GM21515 (cell line): ENCODE measurements at regions not wholly inside any gene's neighbourhood (a gene's known extent, or its start where the extent isn't known, plus 50 kb on each side); places are given as distances from the start of the nearest gene placed in this dataset.

Source experiments
- ATAC-seq: cut with Tn5 transposase; IDR thresholded peaks from one replicate; pipeline ENCODE4 v1.9.1; 2021; ENCODE audit not compliant: unreplicated experiment

DNA sequence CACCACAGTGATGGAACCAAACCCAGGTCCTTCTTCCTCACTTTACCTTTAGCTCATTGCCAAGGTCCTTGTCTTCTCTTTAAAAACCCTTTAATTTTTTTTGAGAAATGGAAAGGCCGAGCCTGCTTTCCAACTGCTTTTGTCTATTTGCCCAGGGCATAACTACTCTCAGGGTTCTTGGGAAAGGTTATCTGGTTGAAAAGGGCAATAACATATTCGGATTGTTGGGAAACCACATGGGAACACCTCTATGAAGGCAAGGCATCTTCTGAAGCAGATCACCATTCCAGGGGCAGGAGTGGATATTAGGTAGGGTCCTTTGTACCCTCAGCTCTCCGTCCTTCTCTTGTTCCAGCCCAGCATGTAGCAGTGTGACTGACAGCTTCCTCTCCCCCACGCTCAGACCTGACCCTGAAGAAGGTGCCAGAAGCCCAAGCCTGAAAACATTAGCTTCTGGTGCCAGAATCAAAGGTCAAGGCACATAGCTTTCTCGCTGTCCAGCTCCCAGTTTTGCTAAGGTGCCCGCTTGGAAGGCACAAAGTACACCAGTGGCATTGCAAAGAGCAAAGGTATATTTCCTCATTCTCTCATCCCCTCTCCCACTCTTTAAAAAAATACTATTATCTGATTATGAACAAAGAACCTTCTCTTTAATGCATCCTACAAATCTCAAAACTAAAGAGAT, 123.2 kb upstream of the LINC00305 start:
- no peak for ATAC-seq

DNA sequence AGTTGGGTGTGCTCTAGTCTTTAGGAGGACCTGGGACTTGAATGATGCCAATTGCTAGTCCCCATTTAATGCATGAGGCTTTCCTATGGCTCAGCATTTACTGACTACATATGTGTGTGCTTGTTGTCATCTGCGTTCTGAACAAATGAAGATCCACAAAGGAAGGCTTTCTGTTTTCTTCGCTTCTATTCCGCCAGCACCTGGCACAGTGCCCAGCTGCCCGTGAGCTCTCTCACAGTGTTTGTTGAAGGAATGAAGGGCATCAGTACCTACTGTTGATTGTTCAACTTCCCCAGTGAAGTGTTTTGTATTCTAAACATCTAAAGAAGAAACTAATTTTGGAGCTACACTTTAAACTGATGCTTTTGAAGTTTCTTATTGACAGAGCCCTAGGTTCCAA, 122.4 kb upstream of the LINC00305 start:
- no peak for ATAC-seq

DNA sequence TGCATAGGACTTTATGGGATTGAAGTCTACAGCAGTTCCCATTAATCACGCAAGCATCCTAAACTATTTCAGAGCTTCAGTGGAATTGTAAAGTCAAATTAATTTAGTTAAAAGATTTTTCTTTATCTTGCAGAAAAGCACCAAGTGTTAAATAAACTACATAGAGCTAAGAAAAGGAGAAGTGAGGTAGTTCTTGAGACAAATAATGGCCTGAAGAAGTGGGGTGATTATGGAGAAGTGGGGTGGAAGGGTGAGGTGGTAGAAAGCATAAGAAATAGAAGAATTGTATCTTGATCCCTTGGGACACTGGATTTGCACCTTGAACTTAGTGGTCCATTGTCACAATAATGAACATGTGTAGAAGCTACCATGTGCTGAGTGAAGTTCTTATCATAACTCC, 121.7 kb upstream of the LINC00305 start:
- ATAC-seq = no peak

DNA sequence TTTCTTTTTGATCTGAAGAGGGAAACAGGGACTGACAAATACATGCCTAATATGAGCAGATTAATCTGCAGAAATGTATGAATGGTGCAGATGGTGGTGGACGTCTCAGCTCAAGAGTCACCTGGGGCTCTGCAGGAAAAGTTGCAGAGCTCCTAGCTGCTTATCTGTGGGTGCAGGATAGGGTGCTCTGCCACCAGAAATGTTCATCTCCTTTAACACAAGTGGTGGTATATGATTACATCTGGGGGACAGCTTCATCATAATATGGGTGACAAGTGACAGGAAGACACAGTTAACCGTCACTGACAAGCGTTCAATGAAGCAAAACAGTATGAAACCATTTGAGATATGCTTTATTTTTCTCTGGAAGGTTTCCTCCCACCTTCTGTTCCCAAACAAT, 121.2 kb upstream of the LINC00305 start:
- ATAC-seq = no peak

GRCh38 chr18:64264171-64264570, 115.3 kb upstream of the LINC00305 start:
- ATAC-seq = no peak

DNA sequence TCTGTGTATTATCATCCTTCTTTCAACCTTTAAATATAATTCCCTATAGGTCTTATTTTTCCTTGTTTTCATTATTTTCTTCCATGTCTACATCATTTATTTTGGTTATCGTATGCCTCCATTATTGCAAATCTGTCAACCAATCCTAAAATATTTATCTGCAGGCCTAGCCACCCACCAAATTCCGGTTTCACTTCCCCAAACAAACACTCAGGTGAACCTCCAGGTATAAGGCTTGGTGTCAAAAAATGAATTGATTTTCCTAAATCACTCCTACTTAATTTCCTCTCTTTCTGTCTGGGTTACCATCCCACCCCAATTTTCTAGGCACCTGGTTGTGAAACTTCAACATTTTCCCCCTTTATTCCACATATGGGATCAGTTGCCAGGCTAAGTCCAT, 111.9 kb upstream of the LINC00305 start:
- no peak for ATAC-seq

- ATAC-seq = no peak
These were observed 111.0 kb upstream of the LINC00305 start for GRCh38 chr18:64259871-64260270.

GRCh38 chr18:64258111-64258650, 109.3 kb upstream of the LINC00305 start:
- no peak for ATAC-seq

DNA sequence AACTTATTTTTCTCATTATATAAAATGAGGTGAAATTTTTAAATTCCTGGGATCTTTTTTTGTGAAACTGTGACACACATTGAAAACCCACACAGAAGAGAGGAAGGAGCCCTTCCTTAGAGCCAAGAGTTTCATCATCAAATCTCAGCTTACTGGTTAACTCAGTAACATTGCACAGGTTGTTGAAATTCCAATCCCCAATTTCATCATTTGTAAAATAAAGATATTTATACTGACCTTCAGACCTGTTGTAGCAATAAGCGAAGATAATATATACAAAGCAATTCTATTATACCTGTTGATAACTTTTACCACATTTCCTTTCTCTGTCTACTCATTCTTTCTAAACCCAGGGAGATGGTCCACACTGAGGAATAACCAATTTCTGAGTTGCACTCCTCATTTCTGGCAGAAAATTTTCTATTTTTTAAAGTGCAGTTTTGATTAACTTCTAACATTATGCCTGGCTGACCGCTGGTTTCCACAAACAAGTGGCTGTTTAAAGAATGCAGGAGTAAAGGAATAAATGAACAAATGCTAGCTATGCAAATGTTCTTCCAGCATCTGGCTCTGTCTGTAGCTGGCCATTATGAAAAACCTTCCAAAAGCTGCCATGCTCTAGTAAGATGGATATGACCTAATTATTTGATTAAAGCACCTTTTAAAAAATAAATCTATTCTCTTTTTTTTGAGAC, 105.7 kb upstream of the LINC00305 start:
- no peak for ATAC-seq

- no peak for ATAC-seq
These were observed 105.0 kb upstream of the LINC00305 start for GRCh38 chr18:64253873-64254272.

GRCh38 chr18:64253222-64253621, 104.3 kb upstream of the LINC00305 start:
- no peak for ATAC-seq

DNA sequence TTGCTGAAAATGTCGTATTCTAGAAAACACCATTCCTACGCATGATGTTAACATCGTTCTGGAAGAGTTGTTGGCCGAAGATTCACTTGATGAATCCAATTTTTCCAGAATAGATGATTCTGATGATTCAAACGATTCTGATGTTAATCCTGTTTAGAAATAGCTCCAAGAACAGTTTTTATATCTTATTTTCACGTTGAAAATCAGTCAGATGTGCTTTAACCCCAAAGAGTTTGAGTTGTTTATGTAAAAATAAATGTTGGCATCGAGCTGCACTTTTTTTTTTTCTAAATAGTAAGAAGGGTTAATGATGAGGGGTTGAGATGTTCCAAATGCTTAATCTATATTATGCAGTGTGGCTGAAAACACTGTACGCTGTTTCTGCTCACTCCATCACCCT, 99.9 kb upstream of the LINC00305 start:
- ATAC-seq = no peak

DNA sequence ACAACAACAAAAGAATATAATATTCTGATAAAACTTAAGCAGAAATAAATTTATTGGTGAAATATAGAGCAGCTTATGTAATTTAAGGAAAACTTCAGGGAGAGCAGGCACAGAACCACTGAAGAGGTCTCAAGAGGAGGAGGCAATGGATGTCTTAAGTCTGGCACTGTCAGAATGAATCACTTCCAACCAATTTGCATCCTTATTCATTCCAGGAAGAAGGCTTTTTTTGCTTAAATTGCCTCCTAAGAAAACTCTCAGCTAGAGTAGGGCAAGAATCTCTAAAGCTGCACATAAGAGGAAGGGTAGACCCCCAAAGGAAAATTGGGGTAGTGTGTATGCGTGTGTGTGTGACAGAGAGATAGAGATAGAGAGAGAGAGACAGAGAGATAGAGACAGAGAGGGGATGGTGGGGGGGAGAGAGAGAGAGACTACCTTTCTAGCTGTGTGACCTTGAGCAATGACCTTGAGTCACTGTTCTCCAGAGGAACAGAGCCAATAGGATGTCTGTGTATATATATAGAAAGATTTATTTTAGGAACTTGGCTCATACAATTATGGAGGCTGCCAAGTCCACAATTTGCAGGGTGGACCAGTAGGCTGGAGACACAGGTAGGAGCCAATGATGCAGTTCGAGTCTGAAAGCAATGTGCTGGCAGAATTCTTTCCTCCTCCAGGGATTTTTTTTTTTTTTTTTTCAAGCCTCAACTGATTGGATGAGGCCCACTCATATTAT, 96.4 kb upstream of the LINC00305 start:
- no peak for ATAC-seq

DNA sequence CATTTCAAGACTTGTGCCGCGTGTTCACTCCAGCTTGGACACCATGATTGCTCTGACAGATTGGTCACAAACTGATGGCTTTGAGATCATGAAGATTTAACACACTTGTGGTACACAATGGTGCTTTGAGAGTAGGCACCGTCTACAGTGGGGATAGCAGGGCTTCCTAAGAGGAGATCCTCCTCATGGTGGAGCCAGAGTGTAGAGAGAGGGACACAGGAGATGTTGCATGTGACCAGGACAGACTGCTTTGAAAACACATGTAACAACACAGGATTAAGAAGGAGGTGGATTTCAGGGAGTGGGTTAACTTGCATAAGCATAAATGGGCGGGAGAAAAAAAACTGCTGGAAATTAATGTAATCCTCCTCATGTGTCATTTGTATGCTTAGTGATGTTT, 95.7 kb upstream of the LINC00305 start:
- ATAC-seq = no peak

GRCh38 chr18:64240316-64240715, 91.4 kb upstream of the LINC00305 start:
- ATAC-seq = no peak

DNA sequence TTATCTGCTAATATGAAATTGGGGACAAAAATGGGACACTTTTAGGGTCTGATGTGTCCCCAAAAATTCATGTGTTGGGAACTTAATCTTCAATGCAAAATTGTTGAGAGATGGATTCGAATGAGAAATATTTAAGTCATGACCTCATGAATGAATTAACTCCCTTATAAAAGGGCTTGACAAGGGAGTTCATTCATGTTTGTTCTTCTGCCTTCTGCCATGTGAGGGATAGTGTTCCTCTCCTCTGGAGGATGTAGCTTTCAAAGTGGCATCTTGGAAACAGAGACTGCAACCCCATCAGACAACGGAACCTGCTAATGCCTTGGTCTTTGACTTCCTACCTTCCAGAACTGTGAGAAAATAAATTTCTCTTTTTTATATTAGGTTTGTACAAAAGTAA, 89.2 kb upstream of the LINC00305 start:
- ATAC-seq = no peak

- no peak for ATAC-seq
These were observed 85.4 kb upstream of the LINC00305 start for GRCh38 chr18:64234321-64234720.

- ATAC-seq = no peak
These were observed 85.0 kb upstream of the LINC00305 start for GRCh38 chr18:64233851-64234250.

GRCh38 chr18:64220941-64221340, 72.1 kb upstream of the LINC00305 start:
- ATAC-seq = no peak

GRCh38 chr18:64219517-64219916, 70.6 kb upstream of the LINC00305 start:
- ATAC-seq = no peak

- ATAC-seq = no peak
These were observed 61.6 kb upstream of the LINC00305 start for GRCh38 chr18:64210401-64210949.

- ATAC-seq = no peak
These were observed 59.6 kb upstream of the LINC00305 start for GRCh38 chr18:64208516-64208915.
